GM19238 (cell line): ENCODE measurements at regions not wholly inside any gene's neighbourhood (a gene's known extent, or its start where the extent isn't known, plus 50 kb on each side); places are given as distances from the start of the nearest gene placed in this dataset.

Experiments
- DNase-seq: peaks from one replicate; pipeline ENCODE4 v3.0.0; 2011; ENCODE audit warnings: low spot score; ENCODE audit not compliant: insufficient read length

DNA sequence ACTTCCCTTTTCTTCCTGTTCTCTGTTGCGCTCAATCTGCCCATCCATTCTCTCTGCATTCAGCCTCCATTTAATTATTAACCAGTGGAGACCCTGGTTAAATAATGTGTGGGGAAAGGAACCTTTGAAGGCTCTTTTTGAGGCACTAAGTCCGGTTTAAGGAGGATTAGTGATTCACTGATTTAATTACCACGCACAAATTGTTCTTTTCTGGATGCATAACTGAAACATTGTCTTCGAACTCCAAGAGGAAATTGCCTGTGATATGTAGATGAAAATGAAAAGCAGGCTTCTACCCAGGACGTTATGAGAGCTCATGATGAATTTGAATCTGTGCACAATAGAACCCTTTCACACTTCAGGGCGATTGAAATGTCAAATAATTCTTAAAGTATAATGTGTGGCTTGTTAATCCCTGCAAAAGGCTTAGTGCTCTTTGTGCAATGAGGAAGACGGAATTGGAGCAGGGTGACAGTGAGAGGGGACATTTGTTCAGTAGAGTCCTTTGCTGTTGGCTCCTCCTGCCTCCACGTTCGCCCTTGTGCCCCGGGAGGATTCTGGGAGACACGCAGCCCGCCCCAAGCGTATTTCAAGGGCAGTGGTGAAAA, 51.1 kb upstream of the ZNF236 start:
- no peak for DNase-seq

DNA sequence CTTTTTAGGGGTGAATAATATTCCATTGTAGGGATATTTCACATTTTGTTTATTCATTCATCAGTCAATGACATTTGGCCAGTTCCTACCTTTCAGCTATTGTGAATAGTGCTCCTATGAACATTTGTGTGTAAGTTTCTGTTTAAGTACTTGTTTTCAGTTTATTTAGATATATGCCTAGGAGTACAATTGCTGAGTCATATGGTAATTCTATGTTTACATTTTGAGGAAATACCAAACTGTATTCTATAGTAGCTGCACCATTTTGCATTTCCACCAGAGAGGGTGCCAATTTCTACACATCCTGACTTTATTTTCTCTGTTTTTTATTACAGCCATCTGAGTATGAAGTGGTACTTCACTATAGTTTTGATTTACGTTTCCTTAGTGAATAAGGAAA, 54.4 kb upstream of the ZNF236 start:
- no peak for DNase-seq

DNA sequence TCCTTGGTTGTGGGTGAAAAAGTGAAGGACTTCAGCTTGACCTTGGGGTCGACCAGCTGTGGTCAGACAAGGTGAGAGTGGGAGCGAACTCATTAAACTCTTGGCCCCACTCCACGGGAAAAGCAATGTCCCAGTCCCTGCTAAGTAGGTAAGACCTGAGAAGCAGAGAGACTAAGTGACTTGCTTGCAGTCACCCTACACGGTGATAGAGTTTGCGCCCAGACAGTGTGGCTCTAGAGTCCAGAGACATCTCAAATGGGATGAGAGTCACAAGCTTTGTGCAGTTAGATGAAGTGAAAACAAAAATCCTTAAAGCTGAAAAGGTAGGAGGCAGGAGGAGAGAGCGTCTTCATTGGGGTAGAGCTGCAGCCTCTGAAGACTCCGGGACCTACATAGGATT, 55.9 kb upstream of the ZNF236 start:
- DNase-seq: no peak

DNA sequence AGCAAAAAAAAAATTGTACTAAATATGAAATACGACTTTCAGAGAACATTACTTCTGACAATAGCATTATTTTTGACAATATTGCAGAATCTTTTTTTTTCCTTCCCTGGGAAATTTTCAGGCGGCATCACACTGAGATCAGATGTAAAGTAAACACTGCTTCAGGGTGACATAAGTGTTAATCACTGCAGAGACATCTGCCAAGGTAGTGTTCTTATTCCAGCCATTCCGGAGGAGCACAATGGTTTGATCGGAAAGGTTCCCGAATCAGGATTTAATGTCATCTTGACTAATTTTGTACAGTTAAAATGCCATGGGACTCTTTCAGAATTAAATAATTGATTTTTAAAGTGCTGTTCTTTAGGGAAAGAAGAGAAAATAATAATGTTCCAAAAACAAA, 56.7 kb upstream of the ZNF236 start:
- no peak for DNase-seq

DNA sequence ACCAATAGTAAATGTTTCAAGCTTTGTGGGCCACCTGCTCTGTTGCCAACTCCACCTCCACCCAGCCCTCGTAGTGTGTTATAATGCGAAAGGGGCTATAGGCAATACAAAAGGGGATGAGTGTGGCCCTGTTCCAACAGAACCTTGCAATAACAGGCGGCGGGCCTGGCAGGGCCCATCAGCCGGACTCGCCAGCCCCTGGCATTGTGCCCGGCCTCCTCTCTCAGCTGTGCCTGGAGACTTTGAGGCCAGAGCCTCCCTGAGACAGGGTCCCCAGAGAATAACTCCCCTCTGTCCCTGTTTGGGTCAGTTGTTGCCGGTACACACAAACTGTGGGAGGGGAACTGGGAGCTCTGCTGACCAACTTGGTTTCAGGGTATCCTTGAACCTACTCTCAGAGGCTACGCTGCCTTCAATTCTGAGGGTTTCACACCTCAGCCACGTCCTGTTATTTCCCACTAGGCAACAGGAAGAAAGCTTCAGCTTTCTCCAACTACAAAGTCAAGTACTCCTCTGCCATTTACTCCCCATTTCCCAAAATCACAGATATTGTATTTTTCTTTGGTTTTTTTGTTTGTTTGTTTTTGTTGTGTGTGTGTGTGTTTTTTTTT, 58.0 kb upstream of the ZNF236 start:
- DNase-seq: no peak

DNA sequence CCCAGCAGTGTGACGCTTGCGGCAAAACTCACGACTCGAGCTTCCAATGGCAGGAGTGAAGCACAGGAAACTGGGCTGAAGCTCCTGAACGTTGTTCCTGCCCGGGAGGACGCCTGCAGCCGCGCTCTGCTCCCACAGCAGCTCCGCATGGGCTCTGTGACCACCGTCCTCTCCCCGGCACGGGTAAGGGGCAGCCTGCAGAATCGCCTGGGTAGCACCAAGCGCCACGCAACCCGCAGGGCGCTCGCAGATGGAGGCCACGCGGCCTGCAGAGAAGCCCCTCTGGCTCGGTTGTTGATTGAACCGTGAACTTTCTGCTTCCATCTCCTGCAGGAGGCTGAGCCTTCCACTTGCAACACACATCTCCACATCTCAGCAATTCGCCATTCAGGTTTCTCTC, 63.3 kb upstream of the ZNF236 start:
- DNase-seq: no peak

DNA sequence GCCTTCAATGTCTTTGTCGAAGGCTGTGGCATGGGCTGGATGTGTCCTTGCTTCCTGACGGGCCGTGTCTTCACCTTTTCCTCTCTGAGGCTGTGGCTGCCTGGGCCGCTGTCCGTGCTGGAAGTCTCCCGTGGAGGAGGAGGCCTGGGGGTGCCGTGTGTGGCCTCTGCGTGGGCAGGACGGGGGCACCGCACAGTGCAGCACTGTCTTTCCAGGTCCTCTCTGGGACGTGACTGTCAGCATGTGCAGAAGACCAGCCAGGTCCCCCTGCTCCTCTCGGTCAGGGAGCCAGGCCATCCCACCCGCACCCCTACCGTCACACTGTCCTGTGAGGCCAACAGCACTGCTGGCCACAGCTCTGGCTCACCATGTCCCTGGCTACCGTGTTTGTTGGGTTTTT, 64.4 kb upstream of the ZNF236 start:
- no peak for DNase-seq

DNA sequence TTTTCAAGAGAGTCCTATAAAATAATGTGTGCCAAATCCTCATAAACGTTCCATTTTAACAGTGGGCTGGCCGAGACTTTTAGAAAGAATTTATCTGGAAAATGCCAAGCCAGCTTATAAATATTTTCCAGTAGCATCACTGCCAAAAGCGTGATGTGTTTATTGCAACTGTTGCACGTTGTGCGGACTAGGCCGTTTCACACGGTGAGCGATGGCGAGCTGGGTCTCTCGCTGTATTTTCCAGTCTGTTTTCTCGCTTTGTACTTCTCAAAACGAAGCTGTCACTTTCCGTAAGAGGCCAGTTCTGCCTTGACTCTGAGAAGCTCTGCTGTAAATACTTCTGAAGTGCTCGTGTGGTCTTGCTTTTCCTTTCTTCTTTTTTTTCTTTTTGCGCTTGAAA, 65.0 kb upstream of the ZNF236 start:
- DNase-seq: no peak

DNA sequence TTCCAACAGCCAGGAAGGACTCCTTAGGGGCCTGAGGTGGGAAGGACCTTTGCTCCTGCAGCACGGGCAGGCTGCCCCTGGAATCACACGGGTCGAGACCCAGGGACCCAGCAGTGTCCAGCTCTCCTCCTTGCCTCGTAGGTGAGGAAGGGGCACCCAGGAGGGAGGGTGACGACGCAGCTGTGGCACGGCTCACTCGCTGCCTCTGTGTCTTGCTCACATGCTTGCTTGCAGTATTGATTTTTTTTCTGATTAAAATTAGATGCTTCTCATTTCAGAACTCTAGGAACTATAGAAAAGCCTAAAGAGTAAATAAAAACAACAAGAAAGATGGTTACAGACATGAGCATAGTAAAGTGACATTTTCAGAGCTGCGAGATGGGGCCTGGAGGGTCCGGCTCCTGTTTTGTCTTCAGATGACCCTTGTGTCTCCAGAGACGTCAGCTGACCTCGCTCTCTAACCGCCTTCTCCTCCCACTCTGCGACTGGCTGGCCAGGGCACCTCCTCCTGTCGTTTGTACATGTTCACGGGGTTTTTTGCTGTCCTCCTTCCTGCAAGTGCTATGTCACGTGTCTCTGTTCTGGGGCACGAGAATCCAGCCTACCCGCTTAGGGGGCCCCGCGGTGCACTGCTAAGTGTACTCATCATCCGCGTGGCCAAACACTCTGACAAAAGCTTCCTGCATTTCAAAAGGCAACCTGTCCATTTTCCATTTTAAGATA, 65.7 kb upstream of the ZNF236 start:
- no peak for DNase-seq

DNA sequence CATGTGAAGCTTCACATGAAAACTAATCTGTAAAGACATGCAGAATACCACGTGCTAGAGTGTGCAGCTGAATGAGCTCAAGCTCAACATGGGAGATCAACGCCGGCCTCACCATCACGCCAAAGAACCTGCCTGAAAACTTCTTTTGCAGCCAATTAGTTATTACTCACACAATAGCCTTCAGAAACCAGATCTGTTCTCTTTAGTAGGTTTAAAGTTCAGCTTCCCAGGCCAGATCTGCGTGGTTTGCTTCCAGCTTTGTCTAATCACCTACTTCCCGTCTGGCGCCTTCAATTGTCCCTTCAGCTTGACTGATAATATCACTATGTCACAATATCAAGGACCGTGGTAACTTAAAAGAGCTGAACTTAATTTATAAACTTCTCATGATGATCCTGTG, 68.0 kb upstream of the ZNF236 start:
- no peak for DNase-seq

DNA sequence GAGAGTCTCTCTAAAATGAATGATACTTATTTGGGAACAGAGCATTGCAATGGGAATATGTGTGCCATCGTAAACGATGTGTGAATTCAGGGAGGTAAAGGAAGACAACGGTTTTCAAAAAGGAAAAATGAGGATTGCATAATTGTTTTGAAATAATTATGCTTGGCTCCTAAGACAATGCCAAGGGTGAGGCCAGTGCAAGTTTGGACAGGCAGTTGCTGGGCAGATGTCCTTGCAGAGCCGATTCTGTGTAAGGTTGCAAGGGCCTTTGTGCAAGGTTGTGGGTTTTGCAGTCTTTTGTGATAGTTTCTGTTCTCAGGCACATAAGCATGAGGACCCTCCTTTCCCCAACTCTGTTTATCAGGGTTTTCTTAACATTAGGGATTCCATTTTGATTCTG, 70.0 kb upstream of the ZNF236 start:
- DNase-seq: no peak

DNA sequence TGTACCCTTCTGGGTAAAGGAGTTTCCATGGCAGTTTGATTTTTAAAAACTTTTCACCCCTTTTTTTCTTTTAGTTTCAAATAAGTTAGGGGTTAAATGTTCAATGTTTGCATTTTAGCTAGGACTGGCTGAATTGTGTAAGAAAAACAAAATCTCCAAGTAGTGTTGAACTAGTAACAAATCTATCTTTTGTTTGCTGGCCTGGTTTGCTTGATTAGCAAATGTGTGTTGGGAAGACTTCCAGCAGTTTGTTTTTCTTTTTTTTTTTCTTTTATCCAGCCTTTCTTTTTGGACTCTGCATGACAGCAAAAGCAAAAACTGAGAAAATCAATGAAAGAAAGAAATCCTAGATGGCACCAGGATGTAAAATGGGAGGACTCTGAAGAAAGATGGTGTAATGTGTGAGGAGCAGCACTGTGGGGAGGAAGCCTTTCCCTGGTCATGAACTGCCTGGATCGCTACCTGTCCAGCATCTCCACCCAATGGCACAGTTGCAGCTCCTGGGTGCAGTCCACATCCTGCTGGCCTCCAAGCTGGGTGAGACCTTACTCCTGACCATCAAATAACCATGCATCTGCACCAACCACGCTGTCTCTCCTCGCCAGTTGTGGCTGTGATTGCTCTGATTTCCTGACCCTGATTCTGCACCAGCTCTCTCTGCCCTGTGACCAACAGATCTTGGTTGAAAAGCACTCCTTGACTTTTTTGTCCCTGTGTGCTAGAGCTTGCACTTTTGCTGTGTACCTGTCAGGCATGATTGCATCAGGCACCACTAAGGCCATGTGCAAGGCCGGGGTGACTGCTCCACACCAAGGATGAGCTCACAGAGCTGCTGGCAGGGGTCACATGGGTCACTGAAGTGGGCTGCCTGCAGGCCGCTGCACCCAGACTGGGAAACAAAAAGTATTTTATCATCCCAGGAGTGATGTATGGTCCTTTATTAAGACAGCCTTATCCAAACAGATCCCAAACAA, 71.2 kb upstream of the ZNF236 start:
- DNase-seq: no peak

DNA sequence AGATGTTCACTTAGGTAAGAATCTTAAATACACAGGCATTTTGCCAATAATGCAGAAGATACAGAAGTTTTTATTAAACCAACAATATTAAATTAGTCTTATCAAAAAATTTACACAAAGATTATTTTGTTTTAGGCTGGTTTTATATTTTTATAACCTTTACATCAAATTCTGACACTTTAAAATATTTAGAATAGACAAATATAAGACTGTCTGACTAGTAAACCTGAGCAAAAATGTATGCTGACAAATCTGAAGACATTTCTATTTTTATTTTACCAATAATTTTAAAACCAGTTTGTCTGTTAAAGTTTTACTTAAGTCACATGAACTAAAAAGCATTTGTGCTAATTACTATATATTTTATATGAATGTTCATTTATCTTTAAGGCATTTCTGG, 72.1 kb upstream of the ZNF236 start:
- DNase-seq: no peak

DNA sequence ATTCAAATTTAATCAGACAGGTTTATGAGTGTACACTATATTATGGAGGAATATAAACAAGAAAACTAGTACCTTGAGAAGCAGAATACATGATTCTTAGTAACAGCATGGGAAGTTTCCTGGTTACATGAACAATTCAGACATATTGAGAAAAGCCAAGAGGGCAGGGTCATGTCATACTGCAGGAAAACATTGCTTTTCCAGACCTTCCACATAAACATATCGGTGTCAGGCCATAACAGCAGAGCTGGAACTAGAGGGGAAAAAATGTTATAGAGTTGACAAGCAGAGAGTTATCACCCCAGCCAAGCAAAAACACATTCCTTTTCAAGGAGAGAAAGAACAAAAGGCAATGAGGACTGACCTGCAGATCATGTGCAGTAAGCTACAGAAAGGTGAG, 74.7 kb upstream of the ZNF236 start:
- DNase-seq: no peak

DNA sequence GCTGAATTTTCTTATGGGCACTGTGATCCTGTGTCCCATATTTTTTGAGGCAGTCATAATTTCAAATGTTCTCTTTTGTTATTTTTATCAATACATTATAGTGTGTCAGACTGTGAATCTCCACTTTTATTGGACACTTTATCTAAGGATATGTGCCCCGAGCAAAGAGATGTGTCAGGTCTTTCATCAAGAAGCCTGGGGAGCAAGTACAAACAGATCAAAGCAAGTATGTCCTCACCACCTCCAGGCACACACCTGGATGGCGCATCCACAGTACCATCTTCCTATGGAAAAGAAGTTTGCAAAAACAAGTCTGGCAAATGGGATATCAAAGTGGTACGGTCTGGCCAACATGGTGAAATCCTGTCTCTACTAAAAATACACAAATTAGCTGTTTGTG, 81.0 kb upstream of the ZNF236 start:
- DNase-seq: no peak

DNA sequence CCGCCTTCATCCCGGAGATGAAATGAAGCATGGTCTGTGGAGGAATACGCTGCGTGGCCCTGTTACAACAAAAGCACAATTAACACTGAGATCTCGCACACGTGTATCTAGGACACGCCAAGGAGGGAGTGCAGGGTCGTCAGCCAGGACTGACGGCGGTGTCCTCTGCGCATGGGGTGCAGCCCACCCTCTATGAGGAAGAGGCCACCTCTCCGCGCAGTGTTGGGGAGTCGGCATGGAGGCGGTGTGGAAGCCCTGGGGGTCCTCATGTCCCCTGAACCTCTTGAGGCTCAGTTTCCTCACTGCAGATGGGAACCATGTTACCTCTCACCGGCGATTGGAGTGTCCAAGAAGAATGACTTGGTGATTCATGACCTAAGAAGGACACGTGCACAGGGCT, 86.0 kb upstream of the ZNF236 start:
- no peak for DNase-seq

DNA sequence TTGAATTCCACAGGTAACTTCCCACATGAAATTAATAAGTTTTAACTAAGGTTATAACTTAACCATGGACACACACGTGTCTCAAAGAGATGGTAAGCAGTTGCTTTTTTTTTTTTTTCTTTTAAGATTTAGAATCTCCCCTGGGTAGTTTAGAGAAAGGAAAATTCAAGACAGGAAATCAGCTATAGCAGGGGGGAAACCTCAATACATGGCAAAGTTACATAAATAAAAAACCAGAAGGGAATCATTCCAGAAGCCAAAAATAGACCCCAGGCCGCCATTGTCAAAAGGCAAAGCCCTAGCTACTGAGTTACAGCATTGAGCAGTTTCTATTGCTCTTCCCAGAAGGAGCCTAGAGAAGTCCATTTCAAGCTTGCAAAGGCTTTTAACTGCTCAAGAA, 91.5 kb upstream of the ZNF236 start:
- no peak for DNase-seq

DNA sequence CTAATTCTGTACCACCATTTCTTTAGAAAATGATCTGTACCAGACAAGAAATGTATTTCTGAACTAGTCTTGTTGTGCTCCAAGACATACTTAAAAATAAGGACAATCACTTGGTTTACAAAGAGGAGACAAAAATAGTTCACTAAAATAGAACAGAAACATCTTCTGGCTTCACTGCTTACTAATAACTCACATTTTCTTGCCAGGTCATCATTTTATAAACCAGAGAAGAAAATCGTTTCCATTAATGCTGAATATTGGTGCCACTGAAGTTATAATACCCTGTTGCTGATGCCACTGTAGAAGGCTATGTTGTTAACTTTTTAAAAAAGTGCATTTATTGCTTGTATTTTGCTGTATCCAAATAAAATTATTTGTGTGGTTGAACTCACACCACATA, 94.8 kb upstream of the ZNF236 start:
- DNase-seq: no peak

DNA sequence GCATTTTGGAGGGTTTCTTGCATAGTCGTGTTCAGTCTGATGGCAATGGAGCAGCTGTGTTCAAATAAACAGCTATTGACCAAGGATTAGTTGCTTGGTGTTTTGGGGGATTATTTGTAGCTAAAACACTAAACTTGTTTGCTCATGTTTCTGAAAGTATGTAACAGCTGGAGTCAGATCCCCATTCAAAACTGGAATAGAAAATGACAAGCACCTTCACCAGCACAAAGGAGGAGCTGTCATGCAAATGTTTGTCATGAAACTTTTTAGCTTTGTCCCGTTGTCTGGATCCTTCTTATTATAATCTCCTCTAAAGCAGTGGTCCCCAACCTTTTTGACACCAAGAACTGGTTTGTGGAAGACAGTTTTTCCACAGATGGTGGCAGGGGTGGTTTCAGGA, 96.9 kb upstream of the ZNF236 start:
- DNase-seq: no peak

DNA sequence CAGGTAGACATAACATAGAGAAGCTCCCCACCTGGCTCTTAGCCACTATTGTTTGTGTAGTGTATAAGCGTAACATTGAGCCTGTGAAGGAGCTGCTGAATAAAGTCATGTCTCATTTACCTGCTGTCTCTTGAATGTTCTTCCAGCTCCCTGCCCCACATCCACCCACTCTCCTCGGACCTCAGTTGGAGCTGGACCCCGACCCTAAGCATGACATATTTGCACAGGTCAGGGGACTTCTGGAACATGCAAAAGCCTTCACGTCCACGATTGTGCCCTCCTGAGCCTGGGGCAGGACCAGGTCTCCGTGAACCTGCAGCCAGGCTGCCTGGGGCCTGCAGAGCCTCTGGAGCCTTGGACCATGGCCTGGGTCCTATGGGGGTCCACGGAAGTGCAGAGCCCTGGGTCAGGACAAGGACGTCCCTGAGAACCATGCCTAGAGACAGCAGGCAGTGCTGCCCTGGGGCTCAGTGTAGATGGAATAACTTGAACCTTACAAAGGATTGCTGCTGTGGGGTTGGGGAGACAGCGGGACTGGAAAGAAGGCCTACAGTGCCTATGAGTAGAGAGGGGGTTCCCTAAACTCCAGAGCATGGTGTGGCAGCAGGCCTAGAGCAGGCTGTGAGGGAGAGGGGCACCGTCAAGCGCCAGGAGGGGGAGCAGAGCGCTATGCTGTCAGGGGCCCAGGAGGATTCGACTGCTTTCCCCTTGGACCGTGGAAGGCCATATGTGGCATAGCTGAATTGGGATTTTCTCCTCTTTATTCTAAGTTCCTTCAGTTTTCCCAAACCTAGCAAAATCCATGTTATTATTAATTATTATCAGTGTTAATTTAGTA, 99.9 kb upstream of the ZNF236 start:
- DNase-seq: no peak
